ENCODE measurements at regions not wholly inside any gene's neighbourhood (a gene's known extent, or its start where the extent isn't known, plus 50 kb on each side); places are given as distances from the start of the nearest gene placed in this dataset.

- DNase-seq (ENCODE audit: low read depth in 2 of 2): no peak
- no peak overlapping the region for H3K4me2 ChIP-seq (ENCODE audit: extremely low read depth, insufficient read depth, low read length)
- TF ChIP-seq CTCF (conservative IDR thresholded peaks at IDR 0.05 in 1 of 2, IDR thresholded peaks at IDR 0.05 in 1 of 2; ENCODE audit: low read depth in 1 of 2, low read length in 2 of 2) (no peak), EZH2 (IDR thresholded peaks at IDR 0.05; ENCODE audit: low read length, missing control alignments) (no peak)
- H3K9me3 ChIP-seq (ENCODE audit: control insufficient read depth, insufficient read depth, low read depth, low read length): no peaks in the 10 kb centered on the region
- H3K27me3 ChIP-seq (ENCODE audit: control insufficient read depth, insufficient read depth, low read length): no peaks in the 10 kb centered on the region
- H2AFZ ChIP-seq (ENCODE audit: low read length): no peak overlapping the region
- no peak overlapping the region for H3K9ac ChIP-seq (ENCODE audit: insufficient read depth, low read length)
- no peaks in the 10 kb centered on the region for H3K36me3 ChIP-seq (ENCODE audit: control insufficient read depth, insufficient read depth, low read length)
- no peaks in the 10 kb centered on the region for H3K79me2 ChIP-seq (ENCODE audit: control insufficient read depth, insufficient read depth, low read length)
- no peak overlapping the region for H3K4me3 ChIP-seq (replicated peaks in 1 of 4; ENCODE audit: control extremely low read depth in 1 of 4, insufficient read depth in 1 of 4, low read depth in 3 of 4, low read length in 4 of 4)
- H3K4me1 ChIP-seq (ENCODE audit: control insufficient read depth, extremely low read depth, insufficient read depth, low read length): no peaks in the 10 kb centered on the region
- H3K27ac ChIP-seq (ENCODE audit: insufficient read depth, low read length): no peak overlapping the region
- no peaks in the 10 kb centered on the region for H4K20me1 ChIP-seq (ENCODE audit: control insufficient read depth, extremely low read depth, insufficient read depth, low read length)
Observed at GRCh38 chr16:25433388-25433787, 175.7 kb upstream of the ZKSCAN2 start.

- H4K20me1 ChIP-seq (ENCODE audit: control insufficient read depth, extremely low read depth, insufficient read depth, low read length): no peaks in the 10 kb centered on the region
- no peaks in the 10 kb centered on the region for H3K4me1 ChIP-seq (ENCODE audit: control insufficient read depth, extremely low read depth, insufficient read depth, low read length)
- no peak overlapping the region for H3K27ac ChIP-seq (ENCODE audit: insufficient read depth, low read length)
- no peaks in the 10 kb centered on the region for H3K27me3 ChIP-seq (ENCODE audit: control insufficient read depth, insufficient read depth, low read length)
- H3K4me3 ChIP-seq (replicated peaks in 1 of 4; ENCODE audit: control extremely low read depth in 1 of 4, insufficient read depth in 1 of 4, low read depth in 3 of 4, low read length in 4 of 4): no peak overlapping the region
- H2AFZ ChIP-seq (ENCODE audit: low read length): no peak overlapping the region
- TF ChIP-seq EZH2 (IDR thresholded peaks at IDR 0.05; ENCODE audit: low read length, missing control alignments) (no peak), CTCF (conservative IDR thresholded peaks at IDR 0.05 in 1 of 2, IDR thresholded peaks at IDR 0.05 in 1 of 2; ENCODE audit: low read depth in 1 of 2, low read length in 2 of 2) (no peak)
- DNase-seq (ENCODE audit: low read depth in 2 of 2): peak in 1 of 2 donors; percentile 6
- H3K9me3 ChIP-seq (ENCODE audit: control insufficient read depth, insufficient read depth, low read depth, low read length): no peaks in the 10 kb centered on the region
- no peak overlapping the region for H3K4me2 ChIP-seq (ENCODE audit: extremely low read depth, insufficient read depth, low read length)
- H3K9ac ChIP-seq (ENCODE audit: insufficient read depth, low read length): no peak overlapping the region
- no peaks in the 10 kb centered on the region for H3K36me3 ChIP-seq (ENCODE audit: control insufficient read depth, insufficient read depth, low read length)
- H3K79me2 ChIP-seq (ENCODE audit: control insufficient read depth, insufficient read depth, low read length): no peaks in the 10 kb centered on the region
Observed at GRCh38 chr16:25431472-25431871, 173.8 kb upstream of the ZKSCAN2 start.

GRCh38 chr16:25426829-25427228 lies 169.2 kb upstream of the ZKSCAN2 start:
- Histone ChIP-seq H3K36me3 (ENCODE audit: control insufficient read depth, insufficient read depth, low read length) (no peaks in the 10 kb centered on the region), H3K27ac (ENCODE audit: insufficient read depth, low read length) (no peak overlapping the region), H3K4me2 (ENCODE audit: extremely low read depth, insufficient read depth, low read length) (no peak overlapping the region), H3K4me3 (replicated peaks in 1 of 4; ENCODE audit: control extremely low read depth in 1 of 4, insufficient read depth in 1 of 4, low read depth in 3 of 4, low read length in 4 of 4) (no peak overlapping the region), H3K27me3 (ENCODE audit: control insufficient read depth, insufficient read depth, low read length) (no peaks in the 10 kb centered on the region), H4K20me1 (ENCODE audit: control insufficient read depth, extremely low read depth, insufficient read depth, low read length) (no peaks in the 10 kb centered on the region), H3K79me2 (ENCODE audit: control insufficient read depth, insufficient read depth, low read length) (no peaks in the 10 kb centered on the region), H3K9me3 (ENCODE audit: control insufficient read depth, insufficient read depth, low read depth, low read length) (no peaks in the 10 kb centered on the region), H2AFZ (ENCODE audit: low read length) (no peak overlapping the region), H3K4me1 (ENCODE audit: control insufficient read depth, extremely low read depth, insufficient read depth, low read length) (no peaks in the 10 kb centered on the region), H3K9ac (ENCODE audit: insufficient read depth, low read length) (no peak overlapping the region)
- no peak for DNase-seq (ENCODE audit: low read depth in 2 of 2)
- TF ChIP-seq CTCF (conservative IDR thresholded peaks at IDR 0.05 in 1 of 2, IDR thresholded peaks at IDR 0.05 in 1 of 2; ENCODE audit: low read depth in 1 of 2, low read length in 2 of 2): no peak
- TF ChIP-seq EZH2 (IDR thresholded peaks at IDR 0.05; ENCODE audit: low read length, missing control alignments): no peak

Data from fibroblast of lung (primary cell).